HUES64 (cell line): ENCODE measurements at regions not wholly inside any gene's neighbourhood (a gene's known extent, or its start where the extent isn't known, plus 50 kb on each side); places are given as distances from the start of the nearest gene placed in this dataset.

Experiments used
- H3K27ac ChIP-seq: 2 replicates; pipeline ENCODE4 v1.7.0; 2013; ENCODE audit warnings: low read depth, low read length, inconsistent platforms
- H3K27me3 ChIP-seq: 2 replicates; pipeline ENCODE4 v1.6.1; 2013; ENCODE audit warnings: mild to moderate bottlenecking, low read length; ENCODE audit not compliant: insufficient read depth
- H3K36me3 ChIP-seq: 2 replicates; pipeline ENCODE4 v1.6.1; 2013; ENCODE audit warnings: mild to moderate bottlenecking, low read length; ENCODE audit not compliant: insufficient read depth
- H3K4me1 ChIP-seq: 2 replicates; pipeline ENCODE4 v1.6.1; 2013; ENCODE audit warnings: mild to moderate bottlenecking, low read length, moderate library complexity; ENCODE audit not compliant: insufficient read depth
- H3K4me3 ChIP-seq: 2 replicates; pipeline ENCODE4 v1.5.1; 2013; ENCODE audit warnings: mild to moderate bottlenecking, low read length, moderate library complexity
- H3K9ac ChIP-seq: 2 replicates; pipeline ENCODE4 v1.6.1; 2013; ENCODE audit warnings: mild to moderate bottlenecking, low read depth, low read length
- H3K9me3 ChIP-seq: 2 replicates; pipeline ENCODE4 v1.6.1; 2013; ENCODE audit warnings: low read depth, low read length; ENCODE audit not compliant: insufficient read depth
- WGBS: fragments of 150-250, 120-280 bp; methylation state at CpG from one replicate; pipeline ENCODE4 v1.1.7; 2013; ENCODE audit warnings: missing lambda C conversion rate; 5-methylcytosine and 5-hydroxymethylcytosine counted together

GRCh38 chr2:228615496-228615895, 434.0 kb upstream of the SPHKAP start:
- WGBS: 93% methylated on average over 3 of the region's 3 CpGs

GRCh38 chr2:228614741-228615140, 433.3 kb upstream of the SPHKAP start:
- WGBS: 94% methylated on average over 2 of the region's 2 CpGs
- Histone ChIP-seq H3K27me3 (no peaks in the 10 kb centered on the region), H3K27ac (no peak overlapping the region), H3K4me3 (no peak overlapping the region), H3K9ac (no peak overlapping the region), H3K36me3 (no peaks in the 10 kb centered on the region), H3K4me1 (no peaks in the 10 kb centered on the region), H3K9me3 (no peaks in the 10 kb centered on the region)

More at GRCh38 chr2:228615496-228615895, 434.0 kb upstream of the SPHKAP start:
- Histone ChIP-seq H3K9ac (no peak overlapping the region), H3K27me3 (no peaks in the 10 kb centered on the region), H3K27ac (no peak overlapping the region), H3K36me3 (no peaks in the 10 kb centered on the region), H3K9me3 (no peaks in the 10 kb centered on the region), H3K4me3 (no peak overlapping the region), H3K4me1 (no peaks in the 10 kb centered on the region)

- no peak overlapping the region for H3K4me3 ChIP-seq
- no peaks in the 10 kb centered on the region for H3K4me1 ChIP-seq
- H3K27ac ChIP-seq: no peak overlapping the region
- no peaks in the 10 kb centered on the region for H3K27me3 ChIP-seq
- peaks cover 11% of the 10 kb centered on the region; the same call in 1 of the 2 replicates for H3K9me3 ChIP-seq
- H3K9ac ChIP-seq: no peak overlapping the region
- no peaks in the 10 kb centered on the region for H3K36me3 ChIP-seq
- 93% methylated on average over 8 of the region's 8 CpGs for WGBS
Observed at GRCh38 chr2:228613133-228613850, 431.8 kb upstream of the SPHKAP start.

- Histone ChIP-seq H3K27ac (no peak overlapping the region), H3K9ac (no peak overlapping the region), H3K9me3 (peaks cover 11% of the 10 kb centered on the region; the same call in 1 of the 2 replicates), H3K4me1 (no peaks in the 10 kb centered on the region), H3K36me3 (no peaks in the 10 kb centered on the region), H3K27me3 (no peaks in the 10 kb centered on the region), H3K4me3 (no peak overlapping the region)
- no CpG with 5 or more reads among the region's 1 CpG for WGBS
Observed at GRCh38 chr2:228611171-228611570, 429.7 kb upstream of the SPHKAP start.

GRCh38 chr2:228602288-228602687, 420.8 kb upstream of the SPHKAP start:
- no peak overlapping the region for H3K27ac ChIP-seq
- 94% methylated on average over 2 of the region's 2 CpGs for WGBS
- H3K27me3 ChIP-seq: no peaks in the 10 kb centered on the region
- no peaks in the 10 kb centered on the region for H3K36me3 ChIP-seq
- no peaks in the 10 kb centered on the region for H3K9me3 ChIP-seq
- no peak overlapping the region for H3K4me3 ChIP-seq
- no peaks in the 10 kb centered on the region for H3K4me1 ChIP-seq
- no peak overlapping the region for H3K9ac ChIP-seq

- 97% methylated on average over 2 of the region's 2 CpGs for WGBS
- Histone ChIP-seq H3K4me3 (no peak overlapping the region), H3K27ac (no peak overlapping the region)
Observed at GRCh38 chr2:228600265-228600664, 418.8 kb upstream of the SPHKAP start.

GRCh38 chr2:228599781-228600180, 418.3 kb upstream of the SPHKAP start:
- H3K27me3 ChIP-seq: no peaks in the 10 kb centered on the region
- WGBS: 97% methylated on average over 1 of the region's 1 CpG

More at GRCh38 chr2:228600265-228600664, 418.8 kb upstream of the SPHKAP start:
- no peaks in the 10 kb centered on the region for H3K27me3 ChIP-seq
- H3K4me1 ChIP-seq: no peaks in the 10 kb centered on the region
- no peaks in the 10 kb centered on the region for H3K9me3 ChIP-seq
- no peak overlapping the region for H3K9ac ChIP-seq
- no peaks in the 10 kb centered on the region for H3K36me3 ChIP-seq

GRCh38 chr2:228599297-228599696, 417.8 kb upstream of the SPHKAP start:
- Histone ChIP-seq H3K4me3 (no peak overlapping the region), H3K9ac (no peak overlapping the region), H3K4me1 (no peaks in the 10 kb centered on the region), H3K9me3 (no peaks in the 10 kb centered on the region), H3K27me3 (no peaks in the 10 kb centered on the region), H3K27ac (no peak overlapping the region), H3K36me3 (no peaks in the 10 kb centered on the region)
- WGBS: 93% methylated on average over 3 of the region's 5 CpGs

More at GRCh38 chr2:228599781-228600180, 418.3 kb upstream of the SPHKAP start:
- Histone ChIP-seq H3K4me3 (no peak overlapping the region), H3K9ac (no peak overlapping the region), H3K36me3 (no peaks in the 10 kb centered on the region), H3K9me3 (no peaks in the 10 kb centered on the region), H3K4me1 (no peaks in the 10 kb centered on the region), H3K27ac (no peak overlapping the region)

GRCh38 chr2:228597032-228597431, 415.5 kb upstream of the SPHKAP start:
- Histone ChIP-seq H3K4me1 (no peaks in the 10 kb centered on the region), H3K9me3 (no peaks in the 10 kb centered on the region)
- no CpG with 5 or more reads among the region's 1 CpG for WGBS

GRCh38 chr2:228594012-228594411, 412.5 kb upstream of the SPHKAP start:
- Histone ChIP-seq H3K9ac (no peak overlapping the region), H3K4me1 (no peaks in the 10 kb centered on the region), H3K4me3 (no peak overlapping the region), H3K36me3 (no peaks in the 10 kb centered on the region), H3K9me3 (no peaks in the 10 kb centered on the region), H3K27me3 (no peaks in the 10 kb centered on the region), H3K27ac (no peak overlapping the region)
- WGBS: 94% methylated on average over 1 of the region's 2 CpGs

More at GRCh38 chr2:228597032-228597431, 415.5 kb upstream of the SPHKAP start:
- no peaks in the 10 kb centered on the region for H3K27me3 ChIP-seq
- no peak overlapping the region for H3K9ac ChIP-seq
- no peaks in the 10 kb centered on the region for H3K36me3 ChIP-seq
- H3K27ac ChIP-seq: no peak overlapping the region
- H3K4me3 ChIP-seq: no peak overlapping the region

GRCh38 chr2:228592925-228593324, 411.4 kb upstream of the SPHKAP start:
- H3K4me1 ChIP-seq: no peaks in the 10 kb centered on the region
- no CpG with 5 or more reads among the region's 4 CpGs for WGBS
- no peak overlapping the region for H3K27ac ChIP-seq
- H3K36me3 ChIP-seq: no peaks in the 10 kb centered on the region
- H3K27me3 ChIP-seq: no peaks in the 10 kb centered on the region
- no peak overlapping the region for H3K9ac ChIP-seq
- no peak overlapping the region for H3K4me3 ChIP-seq
- H3K9me3 ChIP-seq: no peaks in the 10 kb centered on the region; the same call in 1 of the 2 replicates
